ENCODE measurements at regions not wholly inside any gene's neighbourhood (a gene's known extent, or its start where the extent isn't known, plus 50 kb on each side); places are given as distances from the start of the nearest gene placed in this dataset.

DNA sequence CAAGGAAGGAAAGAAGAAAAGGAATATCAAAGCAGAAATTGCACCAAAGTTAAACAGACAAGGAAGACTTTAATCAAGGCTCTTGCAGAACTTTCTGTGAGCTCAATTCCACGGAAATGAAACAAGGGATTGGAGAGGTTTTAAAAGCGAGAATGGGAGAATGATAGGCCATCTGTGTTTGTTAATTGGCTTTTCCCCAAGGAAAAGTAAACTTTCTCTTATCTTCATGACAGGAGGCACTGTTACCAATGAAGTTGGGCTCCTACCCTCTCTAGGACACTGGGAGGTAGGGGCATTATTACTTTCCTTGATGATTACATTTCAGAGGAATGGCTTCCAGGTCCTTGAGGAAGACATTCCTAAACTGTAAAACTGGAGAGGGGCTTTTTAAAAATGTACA lies 328.8 kb upstream of the NWD2 start:
- Mint-ChIP-seq H3K27ac (no peak overlapping the region), H3K4me3 (no peak overlapping the region), H3K27me3 (ENCODE audit: insufficient read depth) (no peaks in the 10 kb centered on the region), H3K36me3 (ENCODE audit: low read depth) (no peaks in the 10 kb centered on the region), H3K4me1 (ENCODE audit: low read depth) (no peaks in the 10 kb centered on the region), H3K9me3 (no peaks in the 10 kb centered on the region)
- no peak for DNase-seq (ENCODE audit: low spot score)
- intact Hi-C loops (cut with micrococcal nuclease): no loop called here

DNA sequence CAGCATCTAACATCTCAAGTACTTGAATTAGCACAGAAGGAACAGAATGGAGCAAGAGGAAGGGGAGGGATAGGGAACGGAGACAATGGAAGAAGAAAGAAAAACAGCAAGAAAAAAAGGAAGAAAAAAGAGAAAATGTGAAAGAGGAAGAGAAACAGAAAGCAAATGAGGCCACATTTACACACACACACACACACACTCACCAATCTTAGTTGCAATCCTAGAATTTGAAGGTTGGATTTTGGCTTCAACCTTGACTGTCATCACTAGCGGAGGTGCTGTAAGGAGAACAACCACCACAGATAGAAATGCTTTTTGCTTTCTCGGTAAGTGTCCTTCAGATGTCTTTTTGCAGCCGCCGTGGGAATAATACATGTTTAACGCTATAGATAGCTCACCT lies 327.1 kb upstream of the NWD2 start:
- H3K27me3 Mint-ChIP-seq (ENCODE audit: insufficient read depth): no peaks in the 10 kb centered on the region
- no peak for DNase-seq (ENCODE audit: low spot score)
- no peaks in the 10 kb centered on the region for H3K4me1 Mint-ChIP-seq (ENCODE audit: low read depth)
- H3K36me3 Mint-ChIP-seq (ENCODE audit: low read depth): no peaks in the 10 kb centered on the region
- no peaks in the 10 kb centered on the region for H3K9me3 Mint-ChIP-seq
- no peak overlapping the region for H3K27ac Mint-ChIP-seq
- no peak overlapping the region for H3K4me3 Mint-ChIP-seq
- intact Hi-C loops (cut with micrococcal nuclease): no loop called here

DNA sequence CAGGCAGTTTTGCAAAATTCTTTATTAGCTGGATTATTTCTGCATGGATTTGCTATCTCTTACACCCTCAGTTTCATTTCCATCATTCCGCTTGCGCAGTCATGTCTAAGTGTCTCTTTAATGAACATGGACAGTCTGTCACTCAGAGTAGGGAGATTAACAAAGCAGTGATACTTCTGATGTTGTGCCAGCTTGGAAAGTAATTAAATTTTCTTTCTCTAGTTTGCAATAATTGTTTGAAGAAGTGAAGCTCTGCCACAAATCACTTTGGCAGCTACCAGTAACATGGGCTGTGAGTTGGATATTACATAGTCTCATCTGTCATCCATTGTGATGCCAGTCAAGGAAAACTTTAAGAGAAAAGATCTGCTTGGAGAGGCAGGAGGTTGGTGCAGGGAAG lies 324.8 kb upstream of the NWD2 start:
- Mint-ChIP-seq H3K36me3 (ENCODE audit: low read depth) (no peaks in the 10 kb centered on the region), H3K27me3 (ENCODE audit: insufficient read depth) (no peaks in the 10 kb centered on the region), H3K4me3 (no peak overlapping the region), H3K27ac (no peak overlapping the region), H3K9me3 (no peaks in the 10 kb centered on the region), H3K4me1 (ENCODE audit: low read depth) (no peaks in the 10 kb centered on the region)
- intact Hi-C loops (cut with micrococcal nuclease): no loop called here
- DNase-seq (ENCODE audit: low spot score): no peak

DNA sequence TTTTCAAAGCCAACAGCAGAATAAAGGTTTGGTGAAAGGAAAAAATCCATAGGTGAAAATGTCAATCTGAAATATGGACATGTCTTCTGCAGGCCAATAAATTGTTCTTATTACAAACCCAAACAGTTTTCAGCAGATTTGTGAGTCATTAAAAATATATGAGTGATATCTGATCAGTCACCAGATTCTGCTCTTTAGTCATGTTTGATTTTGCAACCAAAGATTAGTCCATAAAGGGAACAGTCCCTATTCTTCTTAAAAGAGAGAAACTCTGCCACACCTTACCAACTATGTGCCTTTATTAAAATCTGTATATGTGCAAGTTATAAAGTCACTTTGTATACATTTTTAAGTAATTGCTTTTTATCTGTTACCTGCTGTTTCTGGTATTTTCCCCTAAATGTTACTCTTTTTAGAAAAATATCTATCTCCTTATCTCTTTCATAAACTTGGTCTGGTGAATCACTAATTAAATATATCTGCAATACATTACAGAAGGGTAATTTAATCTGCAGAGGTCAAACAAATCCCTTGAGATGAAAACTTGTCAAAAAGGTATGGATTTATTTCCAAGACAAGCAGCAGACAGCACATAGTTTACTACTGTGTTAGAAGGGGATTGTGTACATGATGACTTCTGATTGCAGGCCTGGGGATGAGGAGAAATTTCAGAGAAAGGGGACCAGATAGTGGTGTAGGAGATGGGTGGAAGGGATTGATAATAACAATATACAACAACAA lies 322.9 kb upstream of the NWD2 start:
- Mint-ChIP-seq H3K36me3 (ENCODE audit: low read depth) (no peaks in the 10 kb centered on the region), H3K27me3 (ENCODE audit: insufficient read depth) (no peaks in the 10 kb centered on the region), H3K9me3 (no peaks in the 10 kb centered on the region), H3K4me1 (ENCODE audit: low read depth) (no peaks in the 10 kb centered on the region), H3K27ac (no peak overlapping the region), H3K4me3 (no peak overlapping the region)
- no peak for DNase-seq (ENCODE audit: low spot score)
- intact Hi-C loops (cut with micrococcal nuclease): no loop called here

DNA sequence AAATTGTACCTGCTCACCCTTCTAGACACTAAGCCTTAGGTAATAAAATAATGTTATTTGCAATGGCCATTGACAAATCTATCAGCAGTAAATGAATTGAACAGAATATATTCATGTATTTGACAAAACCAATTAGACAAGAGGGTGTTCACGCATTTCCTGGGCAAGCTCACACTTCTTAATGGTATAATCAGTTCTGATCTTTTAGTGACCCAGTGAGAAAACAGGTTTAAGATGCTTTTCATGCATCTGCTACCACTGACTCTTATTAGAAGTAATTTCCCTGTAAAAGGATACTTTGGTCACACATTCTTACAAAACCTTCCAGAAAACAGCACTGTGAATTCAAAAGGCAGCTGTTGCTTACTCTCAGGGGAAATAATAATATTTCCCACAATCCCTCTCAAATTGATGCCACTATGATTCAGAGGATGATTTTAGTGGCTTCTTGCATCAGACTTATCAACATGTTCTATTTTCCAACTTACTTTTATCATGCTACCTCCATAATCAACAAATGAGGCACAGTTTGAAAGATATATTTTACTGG lies 313.9 kb upstream of the NWD2 start:
- Mint-ChIP-seq H3K9me3 (no peaks in the 10 kb centered on the region), H3K36me3 (ENCODE audit: low read depth) (no peaks in the 10 kb centered on the region), H3K4me1 (ENCODE audit: low read depth) (no peaks in the 10 kb centered on the region), H3K4me3 (no peak overlapping the region), H3K27ac (no peak overlapping the region), H3K27me3 (ENCODE audit: insufficient read depth) (no peaks in the 10 kb centered on the region)
- DNase-seq (ENCODE audit: low spot score): no peak
- intact Hi-C loops (cut with micrococcal nuclease): no loop called here

DNA sequence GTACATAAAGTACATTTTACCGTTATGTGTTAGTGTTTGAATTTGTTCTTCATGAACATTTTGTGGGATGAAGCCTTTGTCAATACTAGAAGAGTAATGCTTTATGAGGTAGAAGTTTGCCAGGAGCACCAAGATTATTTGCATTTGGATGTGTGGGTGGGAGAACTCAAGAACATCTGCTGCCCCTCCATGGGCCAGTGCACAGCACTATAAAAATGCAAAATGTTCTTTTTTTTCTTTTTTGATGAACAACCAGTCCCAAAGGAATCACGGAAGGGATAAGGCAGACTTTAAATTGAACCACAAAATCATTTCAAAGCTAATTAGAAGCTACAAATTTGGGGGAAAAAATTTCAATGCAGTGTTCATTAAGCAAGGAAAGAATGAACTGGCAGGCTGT lies 300.3 kb upstream of the NWD2 start:
- no peaks in the 10 kb centered on the region for H3K27me3 Mint-ChIP-seq (ENCODE audit: insufficient read depth)
- no peaks in the 10 kb centered on the region for H3K36me3 Mint-ChIP-seq (ENCODE audit: low read depth)
- H3K4me3 Mint-ChIP-seq: no peak overlapping the region
- H3K4me1 Mint-ChIP-seq (ENCODE audit: low read depth): no peaks in the 10 kb centered on the region
- intact Hi-C loops (cut with micrococcal nuclease): no loop called here
- no peak for DNase-seq (ENCODE audit: low spot score)
- no peak overlapping the region for H3K27ac Mint-ChIP-seq
- no peaks in the 10 kb centered on the region for H3K9me3 Mint-ChIP-seq

DNA sequence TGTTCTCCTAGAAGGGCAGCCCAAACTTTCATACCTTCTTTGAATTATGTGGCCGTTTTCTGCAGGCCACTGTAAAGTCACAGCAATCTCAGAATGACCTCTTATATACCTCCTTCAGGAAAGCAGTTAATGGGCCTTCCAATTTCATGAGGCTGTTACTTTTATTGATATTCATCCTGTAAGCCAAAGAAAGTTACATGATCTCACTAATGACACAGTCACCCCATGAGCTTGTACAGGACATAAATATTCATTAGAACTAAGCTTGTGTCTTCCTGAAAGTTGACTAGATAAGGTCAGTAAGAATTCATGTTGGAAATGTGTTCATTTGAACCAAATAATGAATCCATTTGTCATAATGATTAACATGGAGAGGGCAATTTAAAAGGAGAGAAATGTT lies 283.1 kb upstream of the NWD2 start:
- intact Hi-C loops (cut with micrococcal nuclease): no loop called here
- Mint-ChIP-seq H3K9me3 (no peaks in the 10 kb centered on the region), H3K4me3 (no peak overlapping the region), H3K27me3 (ENCODE audit: insufficient read depth) (no peaks in the 10 kb centered on the region), H3K27ac (no peak overlapping the region), H3K4me1 (ENCODE audit: low read depth) (no peaks in the 10 kb centered on the region), H3K36me3 (ENCODE audit: low read depth) (no peaks in the 10 kb centered on the region)
- DNase-seq (ENCODE audit: low spot score): no peak

DNA sequence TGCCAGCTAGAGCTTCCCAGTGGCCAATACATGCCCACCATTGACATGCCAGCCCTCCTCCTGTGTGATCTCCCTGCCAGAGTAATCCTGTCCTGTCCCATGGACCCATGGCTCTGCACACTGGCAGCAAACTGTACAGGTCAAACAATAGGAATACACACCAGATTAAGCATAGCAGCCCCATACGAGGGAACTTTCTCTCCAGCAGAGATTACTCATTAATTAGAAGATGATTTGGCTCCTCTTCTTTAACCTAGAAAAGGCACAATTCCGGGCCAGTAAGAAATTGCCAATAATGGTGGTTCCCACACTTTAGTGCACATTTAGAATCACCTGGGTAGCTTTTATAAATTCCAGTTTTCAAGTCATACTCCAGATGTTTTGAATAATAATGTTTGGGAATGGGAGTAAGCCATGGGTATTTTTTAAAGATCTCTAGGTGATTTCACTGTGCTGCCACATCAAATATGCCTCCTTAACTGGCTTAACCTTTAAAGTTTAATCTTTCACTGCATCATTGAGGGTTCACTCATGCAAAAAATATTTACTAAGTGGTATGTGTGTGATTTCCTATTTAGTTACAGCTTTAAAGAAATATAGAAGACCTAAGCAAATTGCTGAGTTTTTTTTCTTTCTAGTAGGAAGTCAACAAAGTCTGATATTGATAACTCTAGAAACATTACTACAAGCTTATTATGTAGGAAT lies 277.6 kb upstream of the NWD2 start:
- Mint-ChIP-seq H3K4me1 (ENCODE audit: low read depth) (no peaks in the 10 kb centered on the region), H3K36me3 (ENCODE audit: low read depth) (no peaks in the 10 kb centered on the region), H3K27me3 (ENCODE audit: insufficient read depth) (no peaks in the 10 kb centered on the region), H3K9me3 (no peaks in the 10 kb centered on the region), H3K27ac (no peak overlapping the region), H3K4me3 (no peak overlapping the region)
- intact Hi-C loops (cut with micrococcal nuclease): no loop called here
- no peak for DNase-seq (ENCODE audit: low spot score)

DNA sequence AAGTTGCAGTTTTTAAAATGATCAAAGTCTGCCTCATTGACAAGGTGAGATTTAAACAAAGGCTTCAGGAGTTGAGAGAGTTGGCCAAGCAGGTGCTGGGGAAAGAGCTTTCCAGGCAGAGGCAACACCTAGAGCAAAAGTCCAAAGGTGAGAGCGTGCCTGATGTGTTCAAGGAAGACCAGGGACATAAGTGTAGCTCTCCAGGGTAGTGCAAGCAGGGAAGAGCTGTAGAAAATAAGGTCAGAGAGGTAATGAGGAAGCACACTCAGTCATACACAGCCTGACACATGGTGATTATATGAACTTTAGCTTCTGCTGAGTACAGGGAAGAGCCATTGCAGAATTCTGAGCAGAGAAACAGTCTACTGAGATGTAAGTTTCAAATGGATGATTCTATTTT lies 265.0 kb upstream of the NWD2 start:
- Mint-ChIP-seq H3K9me3 (no peaks in the 10 kb centered on the region), H3K4me1 (ENCODE audit: low read depth) (no peaks in the 10 kb centered on the region), H3K27ac (no peak overlapping the region), H3K27me3 (ENCODE audit: insufficient read depth) (no peaks in the 10 kb centered on the region), H3K4me3 (no peak overlapping the region), H3K36me3 (ENCODE audit: low read depth) (no peaks in the 10 kb centered on the region)
- intact Hi-C loops (cut with micrococcal nuclease): no loop called here
- no peak for DNase-seq (ENCODE audit: low spot score)

DNA sequence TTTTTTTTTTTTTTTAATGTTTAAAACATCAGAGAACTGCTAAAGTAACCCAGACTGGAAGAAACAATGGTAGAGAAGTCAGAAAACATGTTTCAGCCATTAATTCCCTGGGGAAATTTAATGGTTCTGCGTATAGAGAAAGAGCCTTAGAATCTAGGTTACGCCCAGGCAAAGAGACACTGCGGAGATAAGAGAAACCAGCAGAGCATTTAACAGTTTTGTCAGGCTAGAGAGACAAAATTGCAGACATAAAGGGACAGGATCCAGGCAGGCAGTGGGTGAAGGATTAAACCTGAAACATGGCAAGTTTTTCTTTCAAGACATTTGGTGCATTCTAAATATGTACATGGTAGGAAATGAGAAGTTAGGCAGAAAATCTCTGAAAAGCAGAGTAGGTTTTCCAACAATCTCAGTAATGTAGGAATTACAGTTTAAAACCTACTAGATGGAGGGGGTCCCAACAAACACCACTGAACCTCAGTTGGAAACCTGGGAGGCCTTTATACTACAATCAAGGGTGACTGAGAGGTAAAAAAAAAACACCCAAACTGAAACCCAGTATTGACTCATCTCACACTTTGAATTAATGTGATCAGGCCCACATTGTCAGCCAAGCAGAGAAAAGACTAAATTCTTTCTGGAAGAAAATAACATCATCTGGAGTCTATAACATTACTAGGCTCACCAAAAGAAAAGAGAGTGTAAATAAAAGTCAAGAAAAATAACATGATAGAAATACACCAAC lies 254.2 kb upstream of the NWD2 start:
- Mint-ChIP-seq H3K4me1 (ENCODE audit: low read depth) (no peaks in the 10 kb centered on the region), H3K27ac (no peak overlapping the region), H3K36me3 (ENCODE audit: low read depth) (no peaks in the 10 kb centered on the region), H3K9me3 (no peaks in the 10 kb centered on the region), H3K27me3 (ENCODE audit: insufficient read depth) (no peaks in the 10 kb centered on the region), H3K4me3 (no peak overlapping the region)
- intact Hi-C loops (cut with micrococcal nuclease): no loop called here
- DNase-seq (ENCODE audit: low spot score): no peak

DNA sequence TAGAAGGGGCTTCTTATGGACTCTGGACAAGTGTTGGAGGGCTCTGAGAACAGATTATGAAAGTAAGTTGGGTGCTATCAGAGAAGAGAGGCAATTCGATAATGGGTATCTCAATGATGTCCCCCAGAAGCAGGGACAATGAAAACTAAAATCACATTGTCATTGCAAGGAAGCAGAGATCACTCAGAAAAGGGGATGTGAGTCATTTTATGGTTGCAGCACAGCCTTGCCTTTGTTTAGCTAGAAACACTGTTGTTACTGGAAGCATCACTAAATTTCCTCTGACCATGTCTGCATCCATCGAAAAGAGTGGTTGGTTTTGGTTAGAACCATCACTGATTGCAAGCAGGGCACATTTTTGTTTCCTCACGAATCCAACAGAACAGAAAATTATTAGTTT lies 246.8 kb upstream of the NWD2 start:
- intact Hi-C loops (cut with micrococcal nuclease): no loop called here
- no peaks in the 10 kb centered on the region for H3K27me3 Mint-ChIP-seq (ENCODE audit: insufficient read depth)
- no peaks in the 10 kb centered on the region for H3K36me3 Mint-ChIP-seq (ENCODE audit: low read depth)
- H3K9me3 Mint-ChIP-seq: no peaks in the 10 kb centered on the region
- no peaks in the 10 kb centered on the region for H3K4me1 Mint-ChIP-seq (ENCODE audit: low read depth)
- no peak for DNase-seq (ENCODE audit: low spot score)
- H3K27ac Mint-ChIP-seq: no peak overlapping the region
- no peak overlapping the region for H3K4me3 Mint-ChIP-seq

DNA sequence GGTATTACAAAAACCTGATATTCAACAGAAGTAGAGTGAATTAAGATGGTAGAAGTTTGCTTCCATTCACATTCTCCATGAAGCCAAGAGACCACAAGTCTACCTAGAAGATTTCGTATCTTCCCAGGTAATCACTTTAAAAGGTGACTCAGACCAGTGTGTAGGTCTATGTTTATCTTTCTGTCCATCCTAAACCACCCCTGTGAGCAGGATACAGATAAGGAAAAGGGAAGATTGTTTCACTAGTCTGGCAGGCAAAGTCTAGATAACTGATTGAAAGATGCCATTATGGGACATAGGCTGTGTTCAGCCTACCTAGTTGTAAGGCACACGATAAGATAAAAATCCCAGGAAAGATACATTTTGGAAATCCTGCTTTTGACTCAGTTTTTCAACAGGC lies 244.3 kb upstream of the NWD2 start:
- DNase-seq (ENCODE audit: low spot score): no peak
- Mint-ChIP-seq H3K27ac (no peak overlapping the region), H3K4me3 (no peak overlapping the region), H3K4me1 (ENCODE audit: low read depth) (no peaks in the 10 kb centered on the region), H3K36me3 (ENCODE audit: low read depth) (no peaks in the 10 kb centered on the region), H3K27me3 (ENCODE audit: insufficient read depth) (no peaks in the 10 kb centered on the region), H3K9me3 (no peaks in the 10 kb centered on the region)
- intact Hi-C loops (cut with micrococcal nuclease): no loop called here
